Liver (tissue), 3 donors: ENCODE measurements at regions not wholly inside any gene's neighbourhood (a gene's known extent, or its start where the extent isn't known, plus 50 kb on each side); places are given as distances from the start of the nearest gene placed in this dataset.

ENCODE experiments used
- RAD21 ChIP-seq, 2 donors: IDR thresholded peaks; 2 replicates each; pipeline ENCODE4 v1.6.1; 2016; ENCODE audit warnings: antibody characterized with exemption in 2 of 2, mild to moderate bottlenecking in 2 of 2
- TF ChIP-seq, protein P1 (sequence below): IDR thresholded peaks from 2 replicates; pipeline ENCODE4 v1.6.1; 2016; ENCODE audit warnings: antibody characterized with exemption
- TF ChIP-seq, protein P2 (sequence below): fragments of 150-350 bp; IDR thresholded peaks from 2 replicates; pipeline ENCODE4 v1.5.1; 2017; ENCODE audit warnings: improper control_type of control experiment, low read depth, low read length; ENCODE audit not compliant: missing input control
- TF ChIP-seq, protein P3 (sequence below): IDR thresholded peaks from 2 replicates; pipeline ENCODE4 v1.6.1; 2016; ENCODE audit warnings: antibody characterized with exemption, mild to moderate bottlenecking
- donor health status: healthy.
- donor health status: healthy.

DNA sequence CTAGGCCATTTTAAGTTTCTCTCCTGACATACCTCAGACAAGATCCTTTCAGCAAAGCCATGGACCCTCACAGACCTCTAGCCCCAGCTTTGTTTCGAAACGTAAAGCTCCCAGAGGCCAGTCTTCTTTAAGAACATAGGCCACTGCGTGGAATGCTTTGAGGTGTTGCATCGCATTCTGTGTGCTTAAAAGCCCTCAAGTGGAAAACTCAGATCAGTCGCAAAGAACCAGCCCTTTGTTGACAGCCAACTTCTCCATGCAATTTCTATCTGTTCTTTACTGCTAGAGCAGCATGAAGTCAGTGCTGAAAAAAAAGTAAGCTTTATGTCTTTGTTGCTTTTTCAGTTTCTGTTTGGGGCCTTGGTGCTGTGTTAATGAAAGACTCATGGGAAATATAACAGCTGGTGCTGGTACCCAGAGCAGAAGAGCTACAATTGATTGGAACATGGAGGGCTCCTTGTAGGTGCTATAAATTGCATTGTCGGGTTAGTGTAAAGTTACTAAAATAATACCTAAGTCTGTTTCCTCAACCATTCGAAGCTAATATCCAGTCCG lies 142.6 kb downstream of the MAP3K7 start:
- TF ChIP-seq, protein P1, sequence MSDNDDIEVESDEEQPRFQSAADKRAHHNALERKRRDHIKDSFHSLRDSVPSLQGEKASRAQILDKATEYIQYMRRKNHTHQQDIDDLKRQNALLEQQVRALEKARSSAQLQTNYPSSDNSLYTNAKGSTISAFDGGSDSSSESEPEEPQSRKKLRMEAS, result no peak
- TF ChIP-seq, protein P2, sequence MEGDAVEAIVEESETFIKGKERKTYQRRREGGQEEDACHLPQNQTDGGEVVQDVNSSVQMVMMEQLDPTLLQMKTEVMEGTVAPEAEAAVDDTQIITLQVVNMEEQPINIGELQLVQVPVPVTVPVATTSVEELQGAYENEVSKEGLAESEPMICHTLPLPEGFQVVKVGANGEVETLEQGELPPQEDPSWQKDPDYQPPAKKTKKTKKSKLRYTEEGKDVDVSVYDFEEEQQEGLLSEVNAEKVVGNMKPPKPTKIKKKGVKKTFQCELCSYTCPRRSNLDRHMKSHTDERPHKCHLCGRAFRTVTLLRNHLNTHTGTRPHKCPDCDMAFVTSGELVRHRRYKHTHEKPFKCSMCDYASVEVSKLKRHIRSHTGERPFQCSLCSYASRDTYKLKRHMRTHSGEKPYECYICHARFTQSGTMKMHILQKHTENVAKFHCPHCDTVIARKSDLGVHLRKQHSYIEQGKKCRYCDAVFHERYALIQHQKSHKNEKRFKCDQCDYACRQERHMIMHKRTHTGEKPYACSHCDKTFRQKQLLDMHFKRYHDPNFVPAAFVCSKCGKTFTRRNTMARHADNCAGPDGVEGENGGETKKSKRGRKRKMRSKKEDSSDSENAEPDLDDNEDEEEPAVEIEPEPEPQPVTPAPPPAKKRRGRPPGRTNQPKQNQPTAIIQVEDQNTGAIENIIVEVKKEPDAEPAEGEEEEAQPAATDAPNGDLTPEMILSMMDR, result no peak
- TF ChIP-seq, protein P3, sequence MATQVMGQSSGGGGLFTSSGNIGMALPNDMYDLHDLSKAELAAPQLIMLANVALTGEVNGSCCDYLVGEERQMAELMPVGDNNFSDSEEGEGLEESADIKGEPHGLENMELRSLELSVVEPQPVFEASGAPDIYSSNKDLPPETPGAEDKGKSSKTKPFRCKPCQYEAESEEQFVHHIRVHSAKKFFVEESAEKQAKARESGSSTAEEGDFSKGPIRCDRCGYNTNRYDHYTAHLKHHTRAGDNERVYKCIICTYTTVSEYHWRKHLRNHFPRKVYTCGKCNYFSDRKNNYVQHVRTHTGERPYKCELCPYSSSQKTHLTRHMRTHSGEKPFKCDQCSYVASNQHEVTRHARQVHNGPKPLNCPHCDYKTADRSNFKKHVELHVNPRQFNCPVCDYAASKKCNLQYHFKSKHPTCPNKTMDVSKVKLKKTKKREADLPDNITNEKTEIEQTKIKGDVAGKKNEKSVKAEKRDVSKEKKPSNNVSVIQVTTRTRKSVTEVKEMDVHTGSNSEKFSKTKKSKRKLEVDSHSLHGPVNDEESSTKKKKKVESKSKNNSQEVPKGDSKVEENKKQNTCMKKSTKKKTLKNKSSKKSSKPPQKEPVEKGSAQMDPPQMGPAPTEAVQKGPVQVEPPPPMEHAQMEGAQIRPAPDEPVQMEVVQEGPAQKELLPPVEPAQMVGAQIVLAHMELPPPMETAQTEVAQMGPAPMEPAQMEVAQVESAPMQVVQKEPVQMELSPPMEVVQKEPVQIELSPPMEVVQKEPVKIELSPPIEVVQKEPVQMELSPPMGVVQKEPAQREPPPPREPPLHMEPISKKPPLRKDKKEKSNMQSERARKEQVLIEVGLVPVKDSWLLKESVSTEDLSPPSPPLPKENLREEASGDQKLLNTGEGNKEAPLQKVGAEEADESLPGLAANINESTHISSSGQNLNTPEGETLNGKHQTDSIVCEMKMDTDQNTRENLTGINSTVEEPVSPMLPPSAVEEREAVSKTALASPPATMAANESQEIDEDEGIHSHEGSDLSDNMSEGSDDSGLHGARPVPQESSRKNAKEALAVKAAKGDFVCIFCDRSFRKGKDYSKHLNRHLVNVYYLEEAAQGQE, result no peak
- TF ChIP-seq RAD21 (IDR thresholded peaks at IDR 0.05), result no peak
